ENCODE measurements at regions not wholly inside any gene's neighbourhood (a gene's known extent, or its start where the extent isn't known, plus 50 kb on each side); places are given as distances from the start of the nearest gene placed in this dataset.

DNA sequence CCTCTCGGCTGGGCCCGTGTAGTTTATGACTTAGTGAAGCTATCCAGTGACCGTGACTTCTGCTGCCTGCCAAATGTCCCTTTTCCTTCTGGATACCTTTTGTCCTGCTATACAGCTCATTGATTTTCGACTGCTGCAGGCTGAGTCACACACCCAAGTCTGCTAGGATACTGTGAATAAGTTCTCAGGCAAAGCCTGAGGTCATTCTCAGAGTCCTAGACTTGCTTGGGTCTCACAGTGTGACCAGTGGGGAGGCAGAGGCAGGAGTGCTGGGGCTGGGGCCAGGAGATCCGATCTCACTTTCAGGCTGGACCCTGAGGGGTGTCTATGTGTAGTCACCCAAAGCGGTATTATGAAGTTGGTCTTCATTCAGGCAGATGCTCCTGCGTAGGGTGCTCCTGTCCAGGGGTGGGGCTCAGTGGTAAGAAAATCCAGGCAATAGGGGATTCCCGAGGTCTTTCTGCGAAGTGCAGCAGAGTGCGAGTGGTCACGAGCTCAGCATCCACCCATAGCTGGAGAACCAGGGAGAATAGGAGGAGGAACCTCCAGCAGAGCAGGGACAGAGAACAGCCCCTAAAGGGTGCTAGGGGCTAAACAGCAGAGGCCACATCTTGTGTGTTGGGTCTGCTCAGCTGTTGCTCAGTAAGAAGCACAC, 268.6 kb upstream of the NCKAP5 start:
- no peaks in the 10 kb centered on the region for H3K9me3 ChIP-seq (ENCODE audit: low read depth, low read length, poor library complexity, severe bottlenecking)
- no peak for DNase-seq (ENCODE audit: low spot score)
- no peaks in the 10 kb centered on the region for H3K27me3 ChIP-seq (replicated peaks; ENCODE audit: insufficient read depth, low read depth, low read length, poor library complexity)
- no peak overlapping the region for H3K4me3 ChIP-seq (ENCODE audit: low read depth, low read length, poor library complexity, severe bottlenecking)
- H3K27ac ChIP-seq (ENCODE audit: low read depth, low read length, poor library complexity, severe bottlenecking), result no peak overlapping the region
- TF ChIP-seq, protein P1, sequence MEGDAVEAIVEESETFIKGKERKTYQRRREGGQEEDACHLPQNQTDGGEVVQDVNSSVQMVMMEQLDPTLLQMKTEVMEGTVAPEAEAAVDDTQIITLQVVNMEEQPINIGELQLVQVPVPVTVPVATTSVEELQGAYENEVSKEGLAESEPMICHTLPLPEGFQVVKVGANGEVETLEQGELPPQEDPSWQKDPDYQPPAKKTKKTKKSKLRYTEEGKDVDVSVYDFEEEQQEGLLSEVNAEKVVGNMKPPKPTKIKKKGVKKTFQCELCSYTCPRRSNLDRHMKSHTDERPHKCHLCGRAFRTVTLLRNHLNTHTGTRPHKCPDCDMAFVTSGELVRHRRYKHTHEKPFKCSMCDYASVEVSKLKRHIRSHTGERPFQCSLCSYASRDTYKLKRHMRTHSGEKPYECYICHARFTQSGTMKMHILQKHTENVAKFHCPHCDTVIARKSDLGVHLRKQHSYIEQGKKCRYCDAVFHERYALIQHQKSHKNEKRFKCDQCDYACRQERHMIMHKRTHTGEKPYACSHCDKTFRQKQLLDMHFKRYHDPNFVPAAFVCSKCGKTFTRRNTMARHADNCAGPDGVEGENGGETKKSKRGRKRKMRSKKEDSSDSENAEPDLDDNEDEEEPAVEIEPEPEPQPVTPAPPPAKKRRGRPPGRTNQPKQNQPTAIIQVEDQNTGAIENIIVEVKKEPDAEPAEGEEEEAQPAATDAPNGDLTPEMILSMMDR (conservative IDR thresholded peaks at IDR 0.05; ENCODE audit: low read depth, low read length), result no peak
- TF ChIP-seq EZH2 (IDR thresholded peaks at IDR 0.05; ENCODE audit: borderline replicate concordance, low read depth, low read length, poor library complexity, severe bottlenecking), result no peak
- POLR2A ChIA-PET (ENCODE audit: low non-redundant PET), result no interaction called here
- intact Hi-C loops (cut with micrococcal nuclease; ENCODE audit: unreplicated experiment), result no loop called here
- no TSS peak for BruUV-seq (replicated peaks)
- CTCF ChIA-PET, result no interaction called here
- H3K4me1 ChIP-seq (ENCODE audit: insufficient read depth, low read length, poor library complexity, severe bottlenecking), result peaks cover 40% of the 10 kb centered on the region
- H3K36me3 ChIP-seq (ENCODE audit: insufficient read depth, low read length, poor library complexity, severe bottlenecking), result no peaks in the 10 kb centered on the region

DNA sequence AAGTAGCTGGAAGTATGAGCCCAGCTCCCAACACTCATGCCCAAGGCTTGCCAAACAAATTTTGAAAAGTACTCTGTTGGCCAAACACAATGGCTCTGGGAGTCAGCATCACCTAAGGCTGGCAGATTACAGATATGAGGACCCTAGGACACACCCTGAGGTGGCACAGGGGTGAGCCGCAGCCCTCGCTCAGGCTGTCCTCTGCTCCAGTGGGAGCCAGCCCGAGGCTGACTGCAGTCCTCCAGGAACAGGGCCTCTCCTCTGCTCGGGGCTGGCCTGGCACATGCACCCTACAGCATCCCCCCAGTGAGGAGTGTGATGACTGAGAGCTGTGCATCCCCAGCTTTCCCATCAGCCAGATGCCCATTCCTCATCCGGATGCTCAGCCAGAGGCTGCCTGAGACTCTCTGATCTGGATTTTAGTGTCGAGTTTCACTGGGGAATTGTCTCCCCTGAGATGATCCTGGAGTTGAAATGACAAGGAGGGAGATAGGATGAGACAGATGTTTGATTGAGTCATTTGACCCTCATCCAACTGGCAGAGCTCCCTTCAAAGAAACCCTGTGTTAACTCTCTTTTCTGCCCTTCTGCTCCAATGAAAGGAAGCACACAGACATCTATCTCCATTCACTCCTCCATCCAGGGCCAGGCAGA, 269.3 kb upstream of the NCKAP5 start:
- Histone ChIP-seq H3K27ac (ENCODE audit: low read depth, low read length, poor library complexity, severe bottlenecking) (no peak overlapping the region), H3K9me3 (ENCODE audit: low read depth, low read length, poor library complexity, severe bottlenecking) (no peaks in the 10 kb centered on the region), H3K4me1 (ENCODE audit: insufficient read depth, low read length, poor library complexity, severe bottlenecking) (peaks cover 48% of the 10 kb centered on the region), H3K4me3 (ENCODE audit: low read depth, low read length, poor library complexity, severe bottlenecking) (no peak overlapping the region), H3K36me3 (ENCODE audit: insufficient read depth, low read length, poor library complexity, severe bottlenecking) (no peaks in the 10 kb centered on the region), H3K27me3 (replicated peaks; ENCODE audit: insufficient read depth, low read depth, low read length, poor library complexity) (no peaks in the 10 kb centered on the region)
- intact Hi-C loops (cut with micrococcal nuclease; ENCODE audit: unreplicated experiment), result no loop called here
- ChIA-PET CTCF (no interaction called here), POLR2A (ENCODE audit: low non-redundant PET) (no interaction called here)
- BruUV-seq (replicated peaks), result no TSS peak
- no peak for TF ChIP-seq EZH2 (IDR thresholded peaks at IDR 0.05; ENCODE audit: borderline replicate concordance, low read depth, low read length, poor library complexity, severe bottlenecking)
- DNase-seq (ENCODE audit: low spot score), result peak; percentile 61

DNA sequence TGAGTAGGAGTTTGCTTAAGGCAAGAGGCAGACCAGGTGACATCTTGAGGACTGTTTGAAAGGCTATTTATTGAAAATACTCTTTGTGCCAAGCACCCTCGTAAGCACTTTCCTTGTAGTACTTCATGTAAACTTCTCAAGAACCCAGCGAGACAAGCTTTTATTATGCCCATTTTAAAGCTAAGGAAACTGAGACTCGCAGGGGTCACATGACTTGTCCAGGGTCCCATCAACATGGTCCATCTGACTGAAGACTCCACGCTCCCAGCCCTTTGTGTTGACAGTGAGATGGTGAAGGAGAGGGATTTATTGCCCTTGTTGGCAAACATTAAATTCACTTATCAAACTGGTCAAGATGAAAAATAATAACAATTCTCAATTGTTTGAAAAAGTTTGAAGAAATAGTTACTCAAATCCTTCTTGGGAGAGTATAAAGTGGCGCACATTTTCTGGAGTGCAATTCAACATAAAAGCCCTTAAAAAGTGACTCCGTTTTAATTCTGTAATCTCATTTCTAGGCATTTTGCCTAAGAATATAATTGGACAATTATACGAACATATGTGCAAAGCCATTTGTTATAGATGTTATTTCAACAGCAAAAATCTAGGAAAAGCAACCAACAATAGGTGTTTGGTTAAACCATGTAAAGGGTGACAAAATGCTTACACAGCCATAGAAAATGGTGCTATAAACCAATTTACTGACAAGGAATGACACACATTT, 270.5 kb upstream of the NCKAP5 start:
- Histone ChIP-seq H3K27me3 (replicated peaks; ENCODE audit: insufficient read depth, low read depth, low read length, poor library complexity) (no peaks in the 10 kb centered on the region), H3K9me3 (ENCODE audit: low read depth, low read length, poor library complexity, severe bottlenecking) (no peaks in the 10 kb centered on the region), H3K27ac (ENCODE audit: low read depth, low read length, poor library complexity, severe bottlenecking) (no peak overlapping the region), H3K4me1 (ENCODE audit: insufficient read depth, low read length, poor library complexity, severe bottlenecking) (peaks cover 59% of the 10 kb centered on the region), H3K36me3 (ENCODE audit: insufficient read depth, low read length, poor library complexity, severe bottlenecking) (no peaks in the 10 kb centered on the region), H3K4me3 (ENCODE audit: low read depth, low read length, poor library complexity, severe bottlenecking) (no peak overlapping the region)
- BruUV-seq (replicated peaks), result no TSS peak
- DNase-seq (ENCODE audit: low spot score), result peak; percentile 72
- CTCF ChIA-PET, result no interaction called here
- intact Hi-C loops (cut with micrococcal nuclease; ENCODE audit: unreplicated experiment), result no loop called here
- TF ChIP-seq, protein P1 (conservative IDR thresholded peaks at IDR 0.05; ENCODE audit: low read depth, low read length), result no peak
- TF ChIP-seq EZH2 (IDR thresholded peaks at IDR 0.05; ENCODE audit: borderline replicate concordance, low read depth, low read length, poor library complexity, severe bottlenecking), result no peak
- POLR2A ChIA-PET (ENCODE audit: low non-redundant PET), result no interaction called here

Measured in A673 (cell line).